ENCODE measurements at regions not wholly inside any gene's neighbourhood (a gene's known extent, or its start where the extent isn't known, plus 50 kb on each side); places are given as distances from the start of the nearest gene placed in this dataset.

DNA sequence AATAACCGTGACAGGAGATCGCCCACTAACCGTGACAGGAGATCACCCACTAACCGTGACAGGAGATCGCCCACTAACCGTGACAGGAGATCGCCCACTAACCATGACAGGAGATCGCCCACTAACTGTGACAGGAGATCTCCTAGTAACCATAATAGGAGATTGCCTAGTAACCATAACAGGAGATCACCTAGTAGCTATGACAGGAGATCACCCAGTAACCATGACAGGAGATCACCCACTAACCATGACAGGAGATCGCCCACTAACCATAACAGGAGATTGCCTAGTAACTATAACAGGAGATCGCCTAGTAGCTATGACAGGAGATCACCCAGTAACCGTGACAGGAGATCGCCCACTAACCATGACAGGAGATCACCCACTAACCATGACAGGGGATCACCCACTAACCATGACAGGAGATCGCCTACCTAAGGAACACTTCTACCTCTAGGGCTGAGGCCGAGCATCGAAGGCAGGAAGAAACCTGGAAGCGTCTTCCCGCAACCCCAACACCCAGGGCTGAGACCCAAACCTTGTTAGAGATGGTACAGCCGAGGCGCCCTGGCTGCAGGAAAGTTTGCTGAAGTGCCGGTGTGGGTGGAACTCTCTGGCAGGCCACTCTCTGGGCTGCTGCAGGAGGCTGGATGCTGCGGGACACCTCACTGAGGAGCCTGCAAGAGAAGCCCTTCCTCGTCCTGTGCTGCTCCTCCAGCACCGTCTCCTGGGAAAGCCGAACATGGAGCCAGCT lies 67.5 kb upstream of the THY1 start:
- DNase-seq, result no peak

DNA sequence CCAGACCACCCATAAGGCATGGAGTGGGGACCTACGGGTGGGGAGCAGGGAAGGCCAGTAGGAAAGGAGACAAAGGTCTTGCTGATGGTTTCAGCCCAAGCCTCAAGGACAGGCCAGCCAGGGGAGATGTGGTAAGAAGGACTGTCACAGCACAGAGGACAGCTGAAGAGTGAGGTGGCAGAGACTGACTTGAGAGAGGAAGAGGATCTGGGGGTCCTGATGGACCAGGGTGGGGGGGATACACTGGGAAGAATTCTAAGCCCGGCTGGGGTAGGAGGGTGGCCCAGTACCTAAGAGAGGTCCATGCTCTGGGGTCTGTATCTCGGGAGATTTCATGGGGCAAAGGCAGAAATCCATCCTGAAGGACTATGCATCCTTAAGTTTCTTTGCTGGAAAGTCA lies 66.1 kb upstream of the THY1 start:
- no peak for DNase-seq

DNA sequence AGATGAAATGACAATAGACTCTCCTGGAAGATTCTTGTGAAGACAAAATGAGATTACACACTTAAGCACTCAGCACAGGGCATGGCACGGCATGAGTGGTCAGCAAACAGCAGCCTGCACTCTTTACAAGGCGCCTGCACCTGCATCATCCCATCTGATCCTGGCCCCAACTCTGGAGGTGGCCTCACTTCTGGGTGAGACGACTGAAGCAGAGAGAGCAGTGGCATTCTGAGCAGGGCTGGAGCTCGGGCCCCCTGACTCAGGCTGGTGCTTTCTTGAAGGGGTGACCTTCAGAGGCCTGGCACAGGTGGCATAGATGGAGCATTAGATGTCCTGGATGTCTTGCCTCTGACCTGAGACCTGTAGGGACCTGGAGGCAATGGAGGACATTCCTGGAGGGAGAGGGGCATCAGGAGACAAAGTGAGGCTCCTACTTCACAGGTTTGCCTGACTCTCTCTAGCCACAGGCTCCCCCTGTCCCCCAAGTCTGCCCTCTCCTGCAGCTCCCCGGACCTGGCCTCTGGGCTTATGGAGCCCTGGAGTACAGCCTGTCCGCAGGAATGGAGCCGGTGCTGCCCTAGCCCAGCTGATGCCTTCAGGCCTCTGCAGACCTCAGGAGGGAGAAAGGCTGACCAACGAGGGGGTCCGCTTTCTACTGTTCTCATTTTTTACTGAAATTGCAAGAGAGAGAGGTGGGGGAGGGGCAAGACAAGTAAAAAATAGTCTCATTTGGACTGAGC lies 65.5 kb upstream of the THY1 start:
- DNase-seq, result no peak

DNA sequence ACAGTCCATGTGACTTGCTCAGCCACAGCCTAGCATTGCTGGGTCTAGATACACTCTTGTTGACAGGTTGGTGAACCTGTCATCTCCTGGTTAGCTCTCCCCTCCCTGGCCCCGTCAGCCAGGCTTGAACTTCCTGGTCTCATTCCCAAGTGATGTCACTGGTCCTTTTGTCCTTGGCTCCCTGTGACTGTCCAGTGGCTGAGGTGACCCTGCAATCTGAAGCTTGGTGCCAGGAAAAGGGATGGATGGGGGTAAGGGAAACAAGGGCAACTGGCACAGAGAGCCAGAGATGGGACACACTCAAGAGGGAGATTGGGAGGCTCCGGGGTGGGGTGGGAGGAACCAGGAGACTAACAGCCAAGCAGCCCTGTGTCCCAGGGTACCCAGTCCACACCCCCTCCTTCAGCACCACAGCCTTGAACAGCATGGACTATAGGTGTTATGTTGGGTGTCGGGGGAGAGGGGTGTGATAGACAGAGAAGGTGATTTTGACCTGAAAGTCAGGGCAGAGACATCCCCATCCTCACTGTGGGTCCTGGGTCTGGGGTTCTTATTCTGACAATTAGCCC lies 63.8 kb upstream of the THY1 start:
- DNase-seq, result no peak

DNA sequence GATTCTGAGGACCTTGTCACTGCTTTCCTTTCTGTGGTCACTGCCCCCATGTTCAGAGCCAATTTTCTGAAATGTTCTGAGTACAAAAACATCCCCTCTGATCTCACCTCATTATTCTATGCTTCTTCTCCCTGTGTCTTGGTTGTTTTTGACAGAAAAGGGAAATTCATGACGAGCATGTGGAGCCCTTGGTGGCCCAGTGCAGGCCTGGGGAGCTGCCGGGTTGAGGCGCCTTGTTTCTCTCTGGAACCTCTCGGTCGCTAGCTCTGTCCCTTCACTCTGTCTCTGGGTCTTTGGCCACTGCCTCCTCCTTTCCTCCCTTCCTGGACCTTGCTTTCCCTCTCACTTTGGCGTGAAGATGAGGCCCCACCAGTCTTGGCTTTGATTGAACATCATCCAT lies 63.0 kb upstream of the THY1 start:
- DNase-seq, result no peak

DNA sequence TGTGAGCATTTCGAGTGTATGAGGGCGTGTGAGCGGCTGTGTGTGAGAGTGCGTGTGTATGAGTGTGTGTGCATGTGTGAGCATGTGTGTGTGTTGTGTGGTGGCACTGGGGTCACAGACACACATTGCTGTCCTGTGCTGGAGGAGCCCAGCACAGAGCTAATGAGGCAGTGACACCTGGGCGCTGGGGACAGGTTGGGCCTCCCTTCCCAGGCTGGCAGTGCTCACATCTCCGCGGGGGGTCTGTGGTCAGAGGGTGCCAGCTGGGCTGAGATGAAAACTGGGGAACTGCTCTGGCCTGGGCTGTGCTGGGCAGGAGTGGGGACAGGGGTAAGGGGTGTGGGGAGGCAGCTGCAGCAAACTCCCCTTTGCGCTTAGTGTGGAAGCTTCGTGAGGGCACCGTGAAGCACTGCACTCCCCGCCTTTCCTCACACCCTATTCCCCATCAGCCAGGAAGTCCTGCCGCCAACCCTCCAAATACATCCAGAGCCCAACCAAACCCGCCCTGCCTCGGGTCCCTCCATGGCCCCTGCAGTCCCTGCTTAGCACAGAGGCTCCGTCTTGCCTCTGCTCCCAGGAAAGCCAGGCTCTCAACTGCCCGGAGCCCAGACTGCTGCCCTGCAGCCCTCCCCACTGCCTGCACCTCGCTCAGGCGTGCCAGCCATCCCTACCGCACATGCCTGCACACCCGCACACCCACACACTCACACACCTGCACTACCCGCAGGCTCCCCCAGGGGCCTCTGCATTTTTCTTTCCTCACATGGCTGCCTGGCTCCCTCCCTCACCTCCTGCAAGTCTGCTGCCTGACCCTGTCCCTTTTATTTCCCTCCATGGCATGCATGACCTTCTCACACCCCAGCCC lies 62.0 kb upstream of the THY1 start:
- peak in 1 of 2 experiments; percentile 15 for DNase-seq

DNA sequence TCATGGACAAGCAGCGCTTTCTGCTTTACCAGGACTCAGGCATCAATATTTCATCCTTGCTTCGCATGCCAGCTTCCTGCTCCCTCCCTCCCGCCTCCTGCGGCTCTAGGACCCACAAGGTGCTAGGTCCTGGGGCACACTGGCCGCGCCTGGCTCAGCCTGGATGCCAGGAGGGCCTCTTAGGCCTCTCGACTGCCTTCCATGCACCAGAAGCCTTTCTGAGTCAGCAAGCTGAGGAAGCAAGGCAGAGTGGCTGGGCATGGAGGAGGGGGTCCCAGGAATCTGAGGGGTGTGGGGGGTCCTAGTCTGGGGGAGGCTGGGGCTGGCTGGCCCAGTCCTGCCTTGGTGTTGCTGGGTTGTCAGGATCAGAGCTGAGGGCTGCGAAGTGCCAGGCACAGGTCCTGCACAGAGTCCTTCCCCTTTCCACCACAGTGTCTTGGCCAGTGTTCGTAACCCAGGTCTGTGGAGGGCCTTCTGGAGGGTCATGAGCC lies 61.0 kb upstream of the THY1 start:
- DNase-seq, result no peak

DNA sequence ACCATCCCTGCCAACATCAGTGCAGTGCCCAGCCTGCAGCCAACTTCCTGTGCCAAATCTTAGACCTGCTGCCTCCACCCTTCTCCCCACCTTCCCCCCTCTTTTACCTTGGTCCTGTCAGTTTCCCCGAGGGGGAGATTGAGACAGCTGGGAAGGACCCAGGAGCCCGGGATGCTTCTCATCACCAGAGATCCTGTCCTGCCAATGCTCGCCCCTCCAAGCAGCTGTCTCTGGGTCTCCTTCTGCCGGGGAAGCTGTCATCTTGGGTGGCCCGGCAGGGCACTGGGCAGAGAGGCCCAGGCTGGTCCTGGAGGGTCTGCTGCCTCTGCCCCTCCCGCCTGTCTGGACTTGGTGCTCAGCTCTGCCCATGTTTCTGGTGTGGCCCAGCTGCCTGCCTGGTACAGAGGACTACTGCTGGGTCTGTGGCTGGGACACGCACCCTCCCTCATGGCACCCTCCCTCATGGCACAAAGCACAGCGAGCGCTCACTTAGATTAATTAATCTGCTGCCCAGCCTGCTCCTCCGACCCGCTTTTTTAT lies 60.4 kb upstream of the THY1 start:
- no peak for DNase-seq

DNA sequence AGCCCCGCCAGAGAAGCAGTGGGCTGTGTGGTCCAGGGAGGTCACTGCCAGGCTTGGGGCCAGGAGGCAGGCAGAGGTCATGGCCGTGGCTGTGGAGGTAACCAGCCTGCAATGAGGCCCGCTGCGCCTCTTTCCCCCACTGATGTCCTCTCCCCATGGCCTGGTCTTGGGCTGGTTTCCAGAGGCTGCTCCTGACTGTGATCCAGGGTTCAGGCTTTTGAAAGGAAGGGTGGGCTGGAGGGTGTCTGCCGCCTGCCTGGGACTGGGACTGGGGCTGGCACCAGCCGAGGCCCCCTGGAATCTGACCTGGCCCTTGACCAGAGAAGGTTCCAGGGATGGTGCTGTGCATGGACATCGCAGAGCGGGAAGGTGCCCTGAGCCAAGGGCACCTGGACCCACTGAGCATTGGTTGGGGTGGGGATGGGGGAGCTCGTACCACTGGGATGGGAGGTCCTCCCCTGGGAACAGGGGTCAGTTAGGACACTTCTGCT lies 59.6 kb upstream of the THY1 start:
- DNase-seq, result no peak

DNA sequence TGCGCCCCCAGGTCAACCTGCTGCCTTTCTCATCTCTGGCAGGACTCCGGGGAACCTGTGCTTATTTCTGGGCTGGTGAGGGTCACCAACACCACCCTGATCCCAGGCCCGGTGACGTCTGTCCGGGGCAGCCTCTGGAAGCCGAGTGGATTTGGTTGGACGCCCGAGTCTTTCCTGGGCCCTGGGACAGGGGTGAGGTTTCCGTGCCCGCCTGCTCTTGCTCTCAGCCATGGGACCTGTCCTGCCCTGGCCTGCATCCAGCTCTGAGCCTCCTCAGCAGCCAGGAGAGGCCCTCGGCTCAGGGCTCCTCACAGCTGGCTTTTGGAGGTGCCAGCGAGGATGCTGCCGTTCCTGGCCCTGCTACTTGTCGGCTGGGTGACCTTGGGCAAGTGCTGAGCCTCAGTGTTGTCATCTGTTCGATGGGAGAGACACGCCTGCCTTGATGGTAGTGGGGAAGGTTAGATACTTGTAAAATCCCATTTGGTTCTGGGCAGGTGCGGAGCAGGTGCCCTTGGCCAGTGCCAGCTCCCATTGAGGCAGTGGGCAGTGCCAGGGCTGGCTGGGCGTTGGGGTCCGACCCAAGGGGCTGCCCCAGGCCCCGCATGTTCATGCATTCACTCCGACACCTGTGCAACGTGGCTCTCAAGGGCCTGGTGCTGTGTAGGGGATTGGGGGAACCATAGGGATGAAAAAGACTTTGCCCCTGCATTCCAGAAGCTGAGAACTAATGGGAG lies 58.9 kb upstream of the THY1 start:
- no peak for DNase-seq

DNA sequence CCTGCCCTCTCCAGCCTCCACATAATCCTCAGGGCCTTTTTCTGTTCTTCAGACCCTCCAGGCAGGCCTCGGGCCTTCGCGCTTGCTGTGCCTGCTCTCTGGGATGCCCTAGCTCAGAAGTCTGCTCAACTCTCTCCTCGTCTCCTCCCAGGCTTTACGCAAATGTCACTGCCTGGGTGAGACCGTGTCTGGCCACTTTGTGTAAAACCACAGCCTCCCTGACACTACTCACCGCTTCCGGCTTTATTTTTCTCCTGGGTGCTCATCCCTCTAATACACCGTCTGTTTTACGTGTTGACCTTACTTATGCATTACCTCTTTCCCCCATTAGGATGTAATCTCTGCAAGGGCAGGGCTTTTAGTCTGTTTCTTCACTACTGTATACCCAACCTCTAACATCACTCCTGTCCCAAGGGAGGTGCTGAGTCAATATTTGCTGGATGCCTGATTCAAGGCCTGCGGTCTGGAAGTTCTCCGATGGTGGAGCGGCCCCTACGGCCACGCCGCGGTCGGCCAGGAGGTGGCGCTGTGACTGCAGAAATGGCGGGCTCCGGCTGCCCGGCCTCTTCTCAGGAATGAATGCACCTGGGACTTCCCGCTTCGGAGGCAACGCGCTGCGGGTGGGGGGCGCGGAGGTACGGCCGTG lies 58.2 kb upstream of the THY1 start:
- peak; percentile 86 for DNase-seq

DNA sequence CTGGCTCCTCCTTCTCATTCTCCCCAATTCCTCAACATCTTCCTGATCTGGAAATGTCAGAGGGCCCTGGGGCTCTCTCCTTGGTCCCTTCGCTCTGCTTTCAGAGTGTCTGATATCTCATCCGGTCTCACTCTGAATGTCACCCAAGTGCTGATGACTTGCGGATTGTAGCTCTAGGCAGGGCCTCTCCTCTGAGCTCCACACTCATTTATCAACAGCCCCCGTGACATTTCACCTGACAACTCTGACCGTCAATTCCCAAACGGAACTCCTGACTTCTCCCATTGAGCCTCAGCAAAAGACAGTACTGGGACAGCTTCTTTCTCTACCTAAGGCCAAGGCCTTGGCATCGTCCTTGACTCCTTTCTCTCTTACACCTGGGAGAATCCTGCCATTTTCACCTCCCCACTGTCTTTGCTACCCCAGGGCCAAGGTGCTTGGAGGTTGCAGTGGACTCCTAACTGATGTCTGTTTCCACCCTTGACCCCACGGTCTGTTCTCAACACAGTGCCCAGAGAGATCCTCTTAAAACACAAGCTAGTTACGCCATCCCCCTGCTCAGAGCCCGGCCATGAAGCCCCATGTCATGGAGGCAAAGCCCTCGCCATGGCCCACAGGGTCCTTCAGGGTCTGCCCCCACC lies 57.5 kb upstream of the THY1 start:
- no peak for DNase-seq

DNA sequence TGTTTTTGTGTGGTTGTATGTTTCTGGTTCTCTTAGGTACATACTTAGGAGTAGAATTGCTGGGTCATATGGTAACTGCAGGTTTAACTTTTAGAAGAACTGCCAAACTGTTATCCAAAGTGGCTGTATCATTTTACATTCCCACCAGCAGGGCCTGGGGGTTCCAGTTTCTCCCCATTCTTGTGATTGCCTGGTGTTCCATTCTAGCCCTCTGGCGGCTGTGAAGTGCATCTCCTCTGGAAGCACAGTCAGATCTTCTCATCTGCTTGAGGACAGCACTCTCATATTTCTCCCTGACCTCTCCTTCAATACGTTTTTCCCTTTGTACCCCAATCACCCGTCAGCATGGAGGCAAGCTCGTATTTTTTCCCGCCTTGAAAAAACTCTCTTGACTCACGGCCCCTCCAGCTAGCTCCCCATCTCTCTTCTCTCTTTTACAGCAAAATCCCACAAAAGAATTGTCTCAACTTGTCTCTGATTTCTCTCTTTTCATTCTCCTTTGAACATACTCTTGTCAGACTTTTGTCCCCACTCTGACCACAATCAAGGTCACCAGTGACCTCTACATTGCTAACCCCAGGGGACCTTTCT lies 56.8 kb upstream of the THY1 start:
- no peak for DNase-seq

DNA sequence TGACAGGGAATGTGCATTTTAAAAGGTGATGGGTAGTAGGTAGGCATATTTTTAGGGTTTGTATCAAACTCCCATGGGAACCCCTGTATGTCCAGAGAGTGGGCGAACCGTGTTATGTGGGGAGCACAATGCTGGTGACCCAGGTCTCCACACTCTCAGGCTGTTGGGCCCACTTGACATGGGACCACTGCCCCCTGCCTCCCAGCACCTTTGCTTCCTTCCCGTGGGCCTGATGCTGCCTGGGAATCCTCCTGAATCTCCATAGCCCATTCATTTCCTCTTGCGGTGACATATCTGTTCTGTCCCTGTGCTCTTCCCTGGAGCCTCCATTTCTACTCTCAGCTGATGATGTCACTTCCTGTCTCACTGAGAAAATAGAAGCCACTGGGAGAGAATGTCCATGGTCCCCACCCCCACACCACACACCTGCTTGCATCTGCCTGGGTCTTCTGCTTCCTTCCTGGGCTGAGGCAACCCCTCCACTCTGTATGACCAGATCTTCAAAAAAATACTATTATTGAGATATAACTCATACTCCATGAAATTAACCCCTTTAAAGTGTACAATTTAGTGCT lies 55.8 kb upstream of the THY1 start:
- no peak for DNase-seq

DNA sequence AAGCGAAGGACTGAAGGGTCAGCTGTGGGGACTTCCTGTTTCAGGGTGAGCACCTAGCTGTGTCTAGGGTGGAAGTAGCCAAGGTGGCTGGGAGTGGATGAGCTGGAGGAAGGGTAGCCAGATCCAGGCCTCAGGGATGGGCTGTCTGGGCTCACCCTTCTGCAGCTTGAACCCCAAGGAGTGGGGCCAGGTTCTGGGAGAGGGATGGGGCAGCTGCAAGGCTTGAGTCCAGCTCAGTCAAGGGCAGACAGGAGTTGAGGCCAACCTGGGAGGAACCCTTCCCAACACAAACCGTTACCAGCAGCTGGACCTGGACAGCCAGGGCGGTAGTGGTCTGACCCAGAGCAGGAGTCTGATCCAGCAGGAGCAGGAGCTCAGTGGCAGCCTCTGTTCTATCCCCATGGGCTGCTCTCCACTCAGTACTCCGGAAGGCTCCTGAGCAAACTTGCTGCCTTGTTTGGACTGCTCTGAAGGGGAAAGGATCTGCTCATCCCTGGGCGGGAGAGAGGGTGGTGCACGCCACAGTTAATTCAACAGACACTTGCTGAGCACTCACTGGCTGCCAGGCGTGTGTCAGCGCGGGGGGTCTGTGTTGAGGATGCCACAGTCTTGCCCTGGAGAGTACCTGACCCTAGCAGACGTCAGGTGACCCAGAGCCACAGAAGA lies 53.8 kb upstream of the THY1 start:
- DNase-seq, result no peak

DNA sequence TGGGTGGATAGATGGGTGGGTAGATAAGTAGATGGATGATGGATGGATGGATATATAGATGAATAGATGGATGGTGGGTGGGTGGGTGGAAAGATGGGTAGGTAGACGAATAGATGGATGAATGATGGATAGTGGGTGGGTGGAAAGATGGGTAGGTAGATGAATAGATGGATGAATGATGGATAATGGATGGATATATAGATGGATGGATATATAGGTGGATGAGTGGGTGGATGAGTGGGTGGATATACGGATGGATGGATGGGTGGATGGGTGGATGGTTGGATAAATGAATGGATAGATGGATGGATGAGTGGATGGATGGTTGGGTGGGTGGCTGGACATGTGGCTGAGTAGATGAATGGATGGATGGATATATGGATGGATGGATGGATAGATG lies 53.1 kb upstream of the THY1 start:
- no peak for DNase-seq

DNA sequence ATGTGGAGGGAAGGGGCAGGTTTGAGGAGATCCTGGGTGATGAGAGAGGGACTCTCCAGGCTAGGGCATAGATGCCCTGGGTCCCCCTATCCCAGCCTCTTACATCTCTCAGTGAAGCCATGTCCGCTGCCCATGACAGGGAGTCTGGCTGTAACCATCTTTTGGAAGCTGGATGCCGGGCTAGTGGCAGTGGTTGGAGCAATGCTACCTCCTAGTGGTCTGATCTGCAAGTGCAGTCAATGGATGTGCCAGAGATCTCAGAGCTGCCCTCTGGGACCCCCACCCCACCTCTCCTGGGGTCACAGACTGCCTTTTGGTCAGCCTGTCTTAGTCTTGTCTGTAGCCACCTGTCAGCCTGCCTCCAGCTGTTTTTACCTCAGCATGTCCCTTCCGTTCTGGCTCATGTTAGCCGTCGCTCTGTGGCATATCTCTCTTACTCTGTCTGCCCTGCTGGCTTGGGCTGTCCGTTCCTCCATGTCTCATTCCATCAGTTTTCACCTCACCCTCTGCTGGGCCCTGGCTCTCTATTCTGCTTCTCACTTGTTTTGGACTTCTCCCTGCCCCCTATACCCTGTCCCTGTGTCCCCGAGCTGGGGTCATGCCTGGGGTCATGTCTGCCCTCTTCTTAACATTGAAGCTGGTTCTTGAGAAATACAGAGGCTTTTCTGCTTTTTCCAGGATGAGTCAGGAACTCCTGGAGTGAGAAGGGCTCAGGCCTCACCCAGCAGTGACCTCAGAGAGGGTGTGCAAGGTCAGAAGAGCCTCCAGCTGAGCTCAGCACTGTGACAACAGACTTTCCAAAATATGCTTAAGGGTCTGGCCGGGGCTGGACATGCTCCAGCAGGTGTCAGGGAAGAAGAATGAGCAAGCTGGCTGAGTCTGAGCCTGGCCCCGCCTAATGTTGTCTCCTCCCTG lies 52.0 kb upstream of the THY1 start:
- DNase-seq, result peak; percentile 64 to 71
